ENCODE measurements at regions not wholly inside any gene's neighbourhood (a gene's known extent, or its start where the extent isn't known, plus 50 kb on each side); places are given as distances from the start of the nearest gene placed in this dataset.
"Not testable (repeated sequence)": the region's sequence is repeated elsewhere in the genome, so short reads cannot be mapped to it uniquely, and the experiment has no call there.

DNA sequence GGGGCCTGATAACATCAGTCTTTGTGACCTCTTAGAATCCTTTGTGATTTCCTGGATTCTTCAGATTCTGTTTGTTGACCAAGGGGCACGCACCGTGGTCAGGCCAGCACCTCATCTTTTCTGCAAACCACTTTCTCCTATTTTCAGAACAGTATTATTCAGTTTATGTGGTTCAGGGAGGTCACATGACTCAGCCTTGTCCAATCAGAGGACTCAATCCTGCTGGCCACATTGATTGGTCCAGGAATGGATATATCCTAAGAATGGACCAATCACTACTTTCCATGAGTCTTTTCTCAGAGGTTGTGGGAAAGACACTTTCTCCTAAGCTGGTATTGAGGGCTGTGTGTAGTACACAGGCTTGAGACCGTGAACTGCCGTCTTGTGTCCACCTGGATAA lies 123.1 kb upstream of the EEF2KMT start:
- Histone ChIP-seq H3K36me3 (no peaks in the 10 kb centered on the region), H3K4me3 (no peak overlapping the region), H3K4me1 (ENCODE audit: control insufficient read depth in 1 of 2, low read depth in 2 of 2) (no peaks in the 10 kb centered on the region), H3K9me3 (no peaks in the 10 kb centered on the region), H3K27ac (no peak overlapping the region), H3K27me3 (replicated peaks; ENCODE audit: insufficient read depth) (no peaks in the 10 kb centered on the region)
- TF ChIP-seq, protein P1, sequence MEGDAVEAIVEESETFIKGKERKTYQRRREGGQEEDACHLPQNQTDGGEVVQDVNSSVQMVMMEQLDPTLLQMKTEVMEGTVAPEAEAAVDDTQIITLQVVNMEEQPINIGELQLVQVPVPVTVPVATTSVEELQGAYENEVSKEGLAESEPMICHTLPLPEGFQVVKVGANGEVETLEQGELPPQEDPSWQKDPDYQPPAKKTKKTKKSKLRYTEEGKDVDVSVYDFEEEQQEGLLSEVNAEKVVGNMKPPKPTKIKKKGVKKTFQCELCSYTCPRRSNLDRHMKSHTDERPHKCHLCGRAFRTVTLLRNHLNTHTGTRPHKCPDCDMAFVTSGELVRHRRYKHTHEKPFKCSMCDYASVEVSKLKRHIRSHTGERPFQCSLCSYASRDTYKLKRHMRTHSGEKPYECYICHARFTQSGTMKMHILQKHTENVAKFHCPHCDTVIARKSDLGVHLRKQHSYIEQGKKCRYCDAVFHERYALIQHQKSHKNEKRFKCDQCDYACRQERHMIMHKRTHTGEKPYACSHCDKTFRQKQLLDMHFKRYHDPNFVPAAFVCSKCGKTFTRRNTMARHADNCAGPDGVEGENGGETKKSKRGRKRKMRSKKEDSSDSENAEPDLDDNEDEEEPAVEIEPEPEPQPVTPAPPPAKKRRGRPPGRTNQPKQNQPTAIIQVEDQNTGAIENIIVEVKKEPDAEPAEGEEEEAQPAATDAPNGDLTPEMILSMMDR (IDR thresholded peaks at IDR 0.05) = no peak
- ATAC-seq (ENCODE audit: insufficient number of reproducible peaks, low FRiP score, low read depth) = no peak
- DNase-seq (ENCODE audit: low spot score) = no peak

DNA sequence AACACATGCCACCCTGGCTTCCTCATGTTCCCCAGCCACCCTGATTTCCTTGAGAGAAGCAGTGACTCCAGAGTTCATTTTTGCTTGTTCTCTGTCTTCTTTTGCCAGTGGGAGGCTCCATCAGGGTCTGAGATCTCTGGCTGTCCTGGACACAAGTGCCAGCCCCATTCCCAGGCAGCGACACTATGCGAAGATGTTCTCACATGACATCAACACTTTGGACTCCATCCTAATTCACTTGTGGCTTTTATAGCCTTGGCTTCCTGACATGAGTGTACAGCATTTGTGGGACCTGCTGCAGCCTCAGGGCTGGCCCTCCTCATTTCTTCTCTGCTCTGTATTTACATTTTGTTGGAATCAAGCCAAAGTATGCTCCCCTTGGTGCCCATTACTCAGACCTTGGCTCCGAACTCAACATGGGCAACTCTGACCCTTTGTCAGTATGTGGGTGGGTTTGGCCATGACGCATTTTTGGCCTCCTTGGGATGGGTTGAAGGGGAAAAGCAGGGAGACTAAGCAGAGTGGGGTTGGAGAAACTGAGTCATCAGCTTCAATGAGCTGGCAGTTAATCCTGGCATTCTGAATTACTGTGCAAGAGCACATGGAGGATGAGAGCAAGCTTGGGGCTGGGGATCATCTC lies 119.0 kb upstream of the EEF2KMT start:
- TF ChIP-seq, protein P1 (IDR thresholded peaks at IDR 0.05) = no peak
- Histone ChIP-seq H3K4me1 (ENCODE audit: control insufficient read depth in 1 of 2, low read depth in 2 of 2) (no peaks in the 10 kb centered on the region), H3K27me3 (replicated peaks; ENCODE audit: insufficient read depth) (no peaks in the 10 kb centered on the region), H3K9me3 (no peaks in the 10 kb centered on the region), H3K4me3 (no peak overlapping the region), H3K27ac (no peak overlapping the region), H3K36me3 (no peaks in the 10 kb centered on the region)
- ATAC-seq (ENCODE audit: insufficient number of reproducible peaks, low FRiP score, low read depth) = no peak
- no peak for DNase-seq (ENCODE audit: low spot score)

DNA sequence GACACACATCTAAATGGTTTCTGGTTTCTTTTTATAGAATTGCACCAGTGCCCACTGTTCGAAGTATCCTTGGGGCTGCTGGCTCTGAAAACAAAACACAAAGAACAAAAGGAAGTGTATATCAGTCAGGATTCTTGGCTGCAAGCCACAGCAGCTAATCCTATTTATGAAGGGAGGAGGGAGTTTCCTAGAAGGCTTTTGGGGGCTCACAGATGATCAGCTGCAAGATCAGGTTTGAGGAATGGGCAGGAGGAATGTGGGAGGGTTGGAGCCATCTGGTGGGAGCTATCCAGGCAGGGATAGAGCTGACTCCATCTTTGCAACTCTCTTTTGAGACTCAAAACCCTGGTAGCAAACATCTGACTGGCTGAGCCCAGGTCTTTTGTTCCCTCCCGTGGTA lies 118.3 kb upstream of the EEF2KMT start:
- DNase-seq (ENCODE audit: low spot score) (no peak), ATAC-seq (ENCODE audit: insufficient number of reproducible peaks, low FRiP score, low read depth) (no peak)
- Histone ChIP-seq H3K4me1 (ENCODE audit: control insufficient read depth in 1 of 2, low read depth in 2 of 2) (no peaks in the 10 kb centered on the region), H3K27ac (no peak overlapping the region), H3K36me3 (no peaks in the 10 kb centered on the region), H3K9me3 (no peaks in the 10 kb centered on the region), H3K27me3 (replicated peaks; ENCODE audit: insufficient read depth) (no peaks in the 10 kb centered on the region), H3K4me3 (no peak overlapping the region)
- TF ChIP-seq, protein P1 (IDR thresholded peaks at IDR 0.05) = no peak

DNA sequence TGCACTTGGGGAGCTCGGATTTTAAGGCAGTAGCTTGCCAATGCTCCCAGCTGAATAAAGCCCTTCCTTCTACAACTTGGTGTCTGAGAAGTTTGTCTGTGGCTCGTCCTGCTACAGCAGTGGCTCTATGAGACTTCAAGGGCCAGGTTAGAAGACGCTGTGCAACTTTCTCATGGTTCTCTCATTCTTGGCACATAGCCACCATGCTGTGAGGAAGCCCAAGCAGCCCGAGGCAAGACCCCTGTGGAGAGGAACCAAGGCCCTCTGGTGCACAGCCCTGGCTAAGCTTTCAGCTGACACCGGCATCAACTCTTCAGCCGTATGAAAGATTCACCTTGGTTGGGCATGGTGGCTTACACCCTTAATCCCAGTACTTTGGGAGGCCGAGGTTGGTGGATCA lies 116.9 kb upstream of the EEF2KMT start:
- H3K4me1 ChIP-seq (ENCODE audit: control insufficient read depth in 1 of 2, low read depth in 2 of 2) = no peaks in the 10 kb centered on the region
- no peaks in the 10 kb centered on the region for H3K9me3 ChIP-seq
- no peak overlapping the region for H3K4me3 ChIP-seq
- H3K36me3 ChIP-seq = no peaks in the 10 kb centered on the region
- no peak for ATAC-seq (ENCODE audit: insufficient number of reproducible peaks, low FRiP score, low read depth)
- TF ChIP-seq, protein P1 (IDR thresholded peaks at IDR 0.05) = no peak
- H3K27ac ChIP-seq = no peak overlapping the region
- no peak for DNase-seq (ENCODE audit: low spot score)
- H3K27me3 ChIP-seq (replicated peaks; ENCODE audit: insufficient read depth) = no peaks in the 10 kb centered on the region

DNA sequence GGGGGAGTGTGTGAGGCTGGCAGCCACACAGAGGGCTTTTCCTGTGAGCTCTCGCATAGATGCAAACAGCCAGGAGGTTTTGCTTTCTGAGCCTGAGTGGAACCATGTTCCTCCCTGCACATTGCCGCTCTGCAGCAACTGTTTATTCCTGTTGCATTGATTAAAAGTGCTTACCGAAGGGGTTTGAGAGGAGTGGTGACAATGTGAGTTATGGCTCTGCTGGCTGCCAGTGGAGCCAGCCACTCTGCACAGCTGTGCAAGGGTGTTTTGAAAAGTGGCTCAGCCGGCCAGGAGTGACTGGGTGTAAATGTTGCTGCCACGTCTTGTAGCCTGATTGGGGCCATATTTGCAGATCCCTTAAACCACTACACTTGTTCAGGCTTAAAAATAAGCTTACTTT lies 114.9 kb upstream of the EEF2KMT start:
- not testable (repeated sequence) for H3K27me3 ChIP-seq (replicated peaks; ENCODE audit: insufficient read depth); DNase-seq (ENCODE audit: low spot score); H3K4me3 ChIP-seq; H3K27ac ChIP-seq; H3K36me3 ChIP-seq; ATAC-seq (ENCODE audit: insufficient number of reproducible peaks, low FRiP score, low read depth); H3K9me3 ChIP-seq; H3K4me1 ChIP-seq (ENCODE audit: control insufficient read depth in 1 of 2, low read depth in 2 of 2)

DNA sequence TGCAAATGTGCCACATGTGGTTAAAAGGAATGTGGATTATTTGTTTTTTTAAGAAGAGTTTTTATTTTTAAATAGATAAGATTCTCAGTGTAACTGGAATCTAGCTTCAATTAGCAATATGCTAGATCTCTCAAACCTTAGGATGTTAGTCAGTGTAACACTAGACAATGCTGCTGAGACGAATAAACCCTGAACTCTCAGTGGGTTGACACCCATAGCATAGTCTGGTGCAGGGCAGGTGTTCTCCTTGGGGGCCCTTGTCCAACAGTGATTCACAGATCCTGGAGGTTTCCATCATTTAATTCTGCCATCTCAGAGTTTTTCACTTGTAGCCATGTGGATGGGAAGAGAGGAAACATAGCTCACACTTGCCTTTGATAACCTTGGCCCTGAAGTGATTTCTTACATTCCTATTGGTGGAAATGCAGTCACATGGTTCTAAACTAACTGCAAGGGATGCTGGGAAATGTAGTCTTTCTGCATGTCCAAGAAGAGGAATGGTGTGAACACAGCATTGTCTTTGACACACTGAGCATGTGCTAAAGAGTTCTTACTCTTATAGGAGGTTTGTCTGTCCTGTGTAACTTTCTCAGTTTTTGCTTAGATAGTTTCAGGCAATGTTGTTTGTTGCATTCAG lies 110.4 kb upstream of the EEF2KMT start:
- not testable (repeated sequence) for ATAC-seq (ENCODE audit: insufficient number of reproducible peaks, low FRiP score, low read depth); H3K36me3 ChIP-seq; DNase-seq (ENCODE audit: low spot score); H3K9me3 ChIP-seq; H3K27me3 ChIP-seq (replicated peaks; ENCODE audit: insufficient read depth); H3K27ac ChIP-seq; H3K4me3 ChIP-seq; H3K4me1 ChIP-seq (ENCODE audit: control insufficient read depth in 1 of 2, low read depth in 2 of 2)

Measured in thoracic aorta (tissue), 2 donors.